Stimulated activated CD8-positive, alpha-beta memory T cell treated with anti-CD3 and anti-CD28 coated beads, Interleukin-12 subunit alpha, Interleukin-12 subunit beta, amount 100 ng/mL, for 24 hours (primary cell): ENCODE measurements at regions not wholly inside any gene's neighbourhood (a gene's known extent, or its start where the extent isn't known, plus 50 kb on each side); places are given as distances from the start of the nearest gene placed in this dataset.

ENCODE experiments used
- DNase-seq: peaks from one replicate; pipeline ENCODE4 v3.0.0-alpha.2; 2020; ENCODE audit errors: extremely low read depth

DNA sequence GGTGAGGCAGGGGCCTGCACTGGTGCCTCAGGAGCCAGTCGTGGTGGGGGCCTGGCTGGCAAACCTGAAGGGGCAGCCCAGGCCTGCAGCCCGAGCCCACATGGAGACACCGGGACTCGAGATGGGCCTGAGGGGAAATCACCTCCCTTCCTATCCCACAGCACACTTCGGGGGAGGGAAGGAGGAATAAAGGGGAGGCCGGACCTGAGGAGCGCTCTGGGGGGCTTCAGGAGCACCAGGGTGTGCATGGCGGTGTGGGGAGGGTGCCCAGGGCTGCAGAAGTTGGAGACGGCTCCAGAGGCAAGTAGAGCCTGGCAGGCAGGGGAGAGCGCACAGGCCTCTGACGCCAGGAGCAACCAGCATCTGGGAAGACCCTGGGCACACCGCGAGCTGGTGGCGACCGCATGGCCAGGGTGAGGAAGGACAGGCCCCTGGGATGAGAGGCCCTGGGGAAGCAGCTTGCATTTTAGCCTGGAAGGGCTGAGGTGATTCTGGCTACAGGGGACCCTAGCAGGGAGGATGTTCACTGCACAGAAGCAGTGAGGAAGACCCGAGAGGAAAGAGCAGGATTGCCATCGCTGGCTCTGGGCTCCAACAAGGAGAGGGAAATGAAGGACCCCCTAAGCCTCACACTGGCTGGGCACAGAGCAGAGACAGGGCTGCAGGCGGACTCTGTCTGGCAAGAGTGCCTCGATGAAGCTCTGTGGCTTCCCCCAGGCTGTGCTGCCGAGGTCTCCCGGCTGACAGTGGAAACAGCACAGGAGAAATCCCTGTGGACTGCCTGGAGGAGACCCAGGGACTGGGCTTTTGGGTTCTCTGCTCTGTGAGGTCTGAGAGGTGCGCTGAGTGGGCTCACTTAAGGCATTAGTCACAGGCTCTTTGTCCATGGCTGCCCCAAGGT lies 457.7 kb downstream of the BRD1 start:
- DNase-seq = no peak

DNA sequence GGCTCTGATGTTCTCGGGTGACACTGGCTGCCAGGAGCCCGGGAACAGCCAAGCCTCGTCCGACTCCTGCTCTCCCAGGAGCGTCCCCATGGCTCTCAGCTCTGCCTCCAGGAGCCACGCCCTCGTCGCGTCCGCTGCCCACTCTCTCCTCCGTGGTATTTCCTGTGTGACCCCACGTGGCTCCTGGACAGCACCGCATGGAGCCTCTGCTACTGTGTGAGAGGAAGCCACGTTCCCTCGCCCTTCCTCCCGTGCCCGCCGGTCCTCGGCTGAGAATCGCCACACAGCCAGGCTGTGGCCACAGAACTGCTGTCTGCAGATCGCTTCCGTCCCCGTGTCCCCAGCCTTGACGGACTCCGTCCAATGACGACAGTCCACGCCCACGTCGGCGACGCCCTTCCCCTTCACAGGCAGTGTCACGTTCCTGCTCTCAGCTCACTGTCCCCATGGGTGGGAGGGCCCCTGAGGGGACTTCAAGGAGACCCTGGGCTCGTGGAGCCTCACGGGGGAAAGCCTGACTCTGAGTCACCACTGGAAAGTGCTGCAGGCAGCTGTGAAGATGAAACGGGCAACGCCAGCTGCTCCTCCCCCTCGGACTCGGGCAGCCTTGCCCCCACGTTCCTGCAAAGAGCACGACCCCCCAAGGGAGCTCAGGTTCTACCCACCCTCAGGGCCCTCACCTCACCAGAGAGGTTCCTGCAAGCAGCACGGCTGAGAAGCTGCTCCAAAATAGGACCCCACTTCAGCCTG lies 458.5 kb downstream of the BRD1 start:
- DNase-seq = no peak

DNA sequence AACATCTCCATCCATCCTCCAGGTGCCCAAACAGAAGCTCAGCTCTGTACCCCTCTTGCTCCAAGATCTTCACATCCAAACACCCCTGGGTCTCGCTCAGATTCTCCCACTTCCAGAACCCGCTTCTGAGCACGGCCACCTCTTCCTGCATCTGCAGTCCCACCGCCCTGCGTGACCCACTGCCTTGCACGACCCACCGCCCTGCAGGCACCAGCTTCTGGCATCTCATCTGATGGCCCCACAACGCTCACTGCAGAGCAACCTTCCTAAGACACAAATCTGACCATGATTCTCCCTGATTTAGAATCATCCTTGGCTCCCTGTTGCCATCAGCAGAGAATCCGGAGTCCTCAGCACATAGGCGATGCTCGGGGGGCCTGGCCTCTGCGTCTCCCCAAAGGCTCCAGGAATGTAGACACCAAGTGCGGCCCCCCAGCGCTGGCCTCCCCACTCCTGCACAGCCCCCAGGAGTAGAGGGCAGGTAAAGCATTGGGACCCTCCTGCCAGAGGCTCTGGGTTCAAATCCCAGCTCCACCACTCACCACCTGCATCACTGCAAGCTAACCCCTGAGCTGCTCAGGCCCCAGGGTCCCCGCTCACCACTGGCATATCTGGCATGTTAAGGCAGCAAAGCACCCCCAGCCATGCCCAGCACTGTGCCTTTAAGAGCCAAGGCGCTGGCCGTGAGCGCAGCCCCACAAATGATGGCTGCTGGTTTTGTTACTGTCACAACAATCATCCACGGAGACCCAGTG lies 459.3 kb downstream of the BRD1 start:
- DNase-seq = no peak

- no peak for DNase-seq
Measured at GRCh38 chr22:49367041-49367697, 460.5 kb downstream of the BRD1 start.

DNA sequence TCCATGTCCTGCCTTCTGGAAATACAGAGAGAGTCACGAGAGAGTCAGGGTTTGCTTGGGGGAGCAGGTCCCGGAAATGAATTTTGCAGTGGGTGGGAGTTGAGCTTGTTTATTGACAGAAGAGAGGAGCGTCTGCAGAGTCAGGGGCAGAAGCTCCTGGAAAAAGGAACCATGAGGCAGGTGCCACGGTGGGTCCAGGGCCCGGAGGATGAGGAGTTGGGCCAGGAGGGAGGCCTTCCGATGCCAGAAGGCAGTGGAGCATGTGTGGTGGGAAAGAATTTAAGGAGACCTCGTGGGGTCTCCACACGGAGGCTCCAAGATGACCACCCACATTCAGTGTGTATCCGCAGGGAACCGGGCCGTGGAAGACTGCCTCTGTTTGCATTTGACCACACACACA lies 461.2 kb downstream of the BRD1 start:
- no peak for DNase-seq

DNA sequence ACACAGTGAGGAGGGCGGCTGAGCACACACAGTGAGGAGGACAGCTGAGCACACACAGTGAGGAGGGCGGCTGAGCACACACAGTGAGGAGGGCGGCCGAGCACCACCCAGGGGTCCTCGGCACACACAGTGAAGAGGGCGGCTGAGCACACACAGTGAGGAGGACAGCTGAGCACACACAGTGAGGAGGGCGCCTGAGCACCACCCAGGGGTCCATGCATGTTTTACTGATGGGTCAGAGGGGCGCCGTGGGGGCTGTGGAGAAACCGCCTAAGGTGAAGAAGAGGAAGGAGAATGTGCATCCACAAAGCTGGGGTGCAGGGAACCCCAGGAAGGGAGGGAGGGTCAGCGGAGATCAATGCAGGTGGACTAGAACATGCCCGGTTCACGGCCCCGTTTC lies 461.8 kb downstream of the BRD1 start:
- no peak for DNase-seq

GRCh38 chr22:49365191-49365837 lies 462.4 kb downstream of the BRD1 start:
- DNase-seq = no peak

GRCh38 chr22:49364398-49364797 lies 463.3 kb downstream of the BRD1 start:
- no peak for DNase-seq

DNA sequence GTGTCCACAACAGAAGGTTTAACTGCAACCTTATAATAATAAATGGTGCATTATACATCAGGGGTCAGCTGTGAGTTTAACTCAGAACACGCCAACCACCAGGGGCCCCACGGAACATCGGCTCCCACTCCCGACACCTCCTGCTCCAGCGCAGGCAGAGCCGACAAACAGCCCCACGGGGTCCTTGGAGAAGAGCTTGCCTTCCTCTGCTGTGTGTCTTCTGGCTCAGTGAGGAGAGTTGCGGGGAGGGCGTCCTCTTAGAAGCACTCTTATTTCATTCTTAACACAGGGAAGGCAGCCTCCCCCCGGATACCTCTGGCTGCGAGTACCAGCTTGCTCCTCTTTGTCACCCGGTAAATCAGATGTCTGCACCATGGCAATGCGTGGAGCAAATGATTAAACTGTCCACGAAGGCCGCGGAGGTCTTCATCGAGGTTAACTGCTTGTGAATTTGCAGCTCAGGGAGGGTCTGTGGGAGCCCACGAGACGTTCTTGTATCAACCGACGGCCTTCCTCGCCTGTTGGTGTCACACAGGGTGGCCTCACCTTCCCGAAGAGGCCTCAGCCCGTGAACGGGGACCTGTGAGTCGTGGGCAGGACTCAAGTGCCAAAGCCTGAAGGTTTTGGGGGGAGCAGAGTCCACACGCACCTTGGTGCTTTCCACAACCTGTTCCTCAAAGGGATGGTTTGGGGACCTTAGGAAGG lies 464.0 kb downstream of the BRD1 start:
- DNase-seq = no peak

GRCh38 chr22:49362211-49362839 lies 465.3 kb downstream of the BRD1 start:
- no peak for DNase-seq

GRCh38 chr22:49361164-49361563 lies 466.5 kb downstream of the BRD1 start:
- DNase-seq = no peak

- no peak for DNase-seq
Measured at GRCh38 chr22:49360746-49361145, 466.9 kb downstream of the BRD1 start.

DNA sequence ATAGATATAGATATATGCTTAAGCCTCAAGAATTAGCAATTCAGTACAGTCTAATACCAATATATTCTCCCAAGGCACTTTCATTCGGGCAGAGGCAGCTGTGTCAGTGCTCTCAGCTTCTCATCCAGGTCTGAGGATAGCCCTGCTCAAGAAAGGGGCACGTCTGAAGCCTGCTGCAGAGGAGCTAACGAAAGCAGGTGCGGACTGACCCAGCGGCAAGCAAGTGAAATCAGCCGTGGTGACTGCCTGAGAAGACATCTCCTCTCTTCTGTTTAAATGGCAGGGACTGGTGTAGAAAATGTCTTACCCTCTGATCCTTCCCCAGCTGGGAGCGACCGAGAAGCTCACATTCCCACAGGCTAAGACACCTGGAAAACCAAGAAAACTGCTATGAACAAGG lies 468.6 kb downstream of the BRD1 start:
- DNase-seq = no peak

DNA sequence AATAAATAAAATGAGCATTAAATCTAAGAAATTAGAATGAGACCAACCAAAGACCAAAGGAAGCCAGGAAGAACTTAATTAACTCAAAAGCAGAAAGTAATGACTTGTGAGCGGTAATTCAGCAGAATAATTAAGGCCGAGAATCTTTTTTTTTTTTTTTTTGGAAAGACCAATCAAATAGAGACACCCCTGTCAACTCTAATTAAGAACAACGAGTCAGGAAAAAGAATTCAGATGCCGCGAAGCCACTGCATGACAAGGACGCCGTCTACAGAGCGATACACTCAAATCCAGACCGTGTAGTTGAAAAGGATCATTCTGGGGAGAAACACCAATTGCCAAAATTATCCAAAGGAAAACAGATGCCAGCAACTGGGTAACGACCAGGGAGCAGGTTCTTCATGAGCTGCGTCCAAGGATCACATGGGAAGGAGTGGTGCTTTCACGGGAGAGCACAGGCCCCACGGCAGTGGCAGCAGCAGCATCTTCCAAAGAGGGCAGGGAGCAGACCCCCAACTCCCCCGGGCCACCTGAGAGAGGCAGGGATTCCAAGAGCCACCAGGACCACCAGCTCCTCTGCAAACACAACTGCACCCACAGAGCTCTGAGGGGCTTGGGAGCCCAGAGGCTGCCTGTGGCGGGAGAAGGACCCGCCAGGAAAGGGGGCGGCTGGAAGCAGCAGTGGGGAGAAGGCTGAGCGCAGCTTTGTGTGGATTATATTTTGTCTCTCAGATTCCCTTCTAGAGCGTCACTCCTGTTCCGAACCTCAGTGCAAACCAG lies 469.8 kb downstream of the BRD1 start:
- no peak for DNase-seq

GRCh38 chr22:49356428-49356827 lies 471.2 kb downstream of the BRD1 start:
- no peak for DNase-seq

DNA sequence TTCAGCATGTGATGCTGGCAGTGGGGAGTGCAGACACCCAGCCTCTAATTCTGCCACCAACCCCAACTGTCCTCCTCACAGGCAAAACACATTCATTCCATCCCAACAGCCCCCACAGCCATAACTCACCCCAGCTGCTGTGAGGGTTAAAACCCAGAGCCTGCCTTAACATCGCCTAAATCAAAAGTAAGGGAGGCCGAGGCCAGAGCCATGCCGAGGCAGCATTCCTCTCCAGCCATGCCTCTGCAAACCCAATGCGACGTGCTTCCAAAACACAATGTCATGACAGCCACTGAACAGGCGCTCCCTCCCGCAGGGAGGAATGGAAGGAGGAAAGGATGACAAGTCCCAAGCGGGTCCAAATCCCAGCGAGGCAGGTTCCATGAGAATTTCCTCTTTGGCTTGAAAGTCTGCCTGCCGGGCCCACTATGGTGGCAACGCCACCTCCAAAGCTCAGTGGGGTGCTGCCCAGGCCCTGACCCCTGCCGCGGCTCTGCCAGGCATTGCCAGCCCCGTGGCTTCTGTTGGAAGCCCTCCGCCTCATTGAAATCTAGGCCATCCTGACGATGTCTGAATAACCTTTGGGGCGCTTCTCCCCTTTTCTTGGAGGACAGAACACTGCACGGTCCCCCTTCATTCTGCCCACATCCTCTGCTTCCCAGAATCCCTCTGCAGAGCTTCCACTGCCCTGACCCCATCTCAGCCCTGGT lies 472.3 kb downstream of the BRD1 start:
- DNase-seq = no peak

DNA sequence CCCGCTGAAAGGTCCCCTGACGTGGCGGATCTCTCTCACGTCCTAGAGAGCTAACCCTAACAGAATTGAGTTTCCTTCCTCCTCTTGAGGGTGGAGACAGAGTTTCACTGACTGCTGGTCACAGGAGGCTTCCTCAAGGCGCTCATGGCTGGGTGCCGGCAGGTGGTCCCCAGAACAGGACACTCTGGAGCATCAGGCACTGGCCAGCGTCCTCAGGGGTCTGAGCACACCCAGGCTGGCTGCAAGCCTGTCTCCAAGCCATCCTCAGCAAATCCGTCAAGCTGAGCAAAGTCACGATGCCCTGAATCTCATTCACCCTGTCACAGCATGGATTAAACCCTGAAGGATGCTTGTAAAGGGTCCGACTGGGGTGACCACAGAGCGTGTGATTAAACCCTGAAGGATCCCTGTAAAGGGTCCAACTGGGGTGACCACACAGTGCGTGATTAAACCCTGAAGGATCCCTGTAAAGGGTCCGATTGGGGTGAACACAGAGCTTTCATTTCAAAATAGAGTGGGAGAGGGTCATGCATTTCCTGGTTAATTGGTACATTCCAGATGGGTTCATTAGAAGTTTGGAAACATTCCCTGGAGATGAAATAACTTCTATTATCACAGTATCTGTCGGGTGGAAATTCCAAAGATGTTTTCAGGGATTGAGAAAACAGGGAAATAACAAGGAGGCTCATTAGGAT lies 473.0 kb downstream of the BRD1 start:
- DNase-seq = no peak

DNA sequence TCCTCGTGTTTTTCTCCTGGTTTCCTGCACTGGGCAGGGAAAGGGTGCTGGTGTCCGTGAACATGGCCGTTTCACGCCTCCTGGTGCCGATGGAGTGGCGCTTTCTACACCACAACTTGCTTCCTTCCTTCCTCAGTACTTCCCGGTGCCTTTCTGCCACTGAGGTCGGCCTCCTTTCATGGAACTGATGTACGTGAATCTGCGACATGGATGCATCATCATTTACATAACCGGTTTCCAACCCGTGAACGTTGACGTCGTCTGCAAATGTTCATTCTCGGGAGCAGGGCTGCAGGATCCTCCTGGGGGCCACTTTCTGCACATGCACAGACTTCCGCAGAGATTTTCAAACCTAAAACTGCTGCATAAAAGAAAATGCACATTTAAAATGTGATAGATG lies 474.4 kb downstream of the BRD1 start:
- no peak for DNase-seq
